Esophagus squamous epithelium (tissue), 5 donors: ENCODE measurements at regions not wholly inside any gene's neighbourhood (a gene's known extent, or its start where the extent isn't known, plus 50 kb on each side); places are given as distances from the start of the nearest gene placed in this dataset.

ENCODE experiments used
- DNase-seq: peaks from one replicate; lab custom pipeline; 2025; lab: John Stamatoyannopoulos, UW
- H3K27ac ChIP-seq, 4 donors: fragments of 200-600 bp; sonication (generic); one replicate each; pipeline ENCODE4 v1.5.1; 2016 to 2019; ENCODE audit warnings: mild to moderate bottlenecking in 1 of 4
- H3K27me3 ChIP-seq, 4 donors: fragments of 200-600 bp; sonication (generic); 1 replicate in 3 of 4; 2 replicates in 1 of 4; pipeline versions ENCODE4 v1.5.1 to v1.6.0; 2017 to 2021; ENCODE audit warnings: antibody characterized with exemption in 1 of 4
- H3K36me3 ChIP-seq, 3 donors: fragments of 200-600 bp; sonication (generic); one replicate each; pipeline ENCODE4 v1.5.1; 2016 to 2019
- H3K4me1 ChIP-seq, 3 donors: fragments of 200-600 bp; sonication (generic); one replicate each; pipeline ENCODE4 v1.5.1; 2017 to 2019
- H3K4me3 ChIP-seq, 4 donors: fragments of 200-600 bp; sonication (generic); 1 replicate in 3 of 4; 2 replicates in 1 of 4; pipeline ENCODE4 v1.5.1; 2016 to 2019; ENCODE audit warnings: mild to moderate bottlenecking in 2 of 4, moderate library complexity in 1 of 4
- H3K9me3 ChIP-seq, 3 donors: fragments of 200-600 bp; sonication (generic); one replicate each; pipeline ENCODE4 v1.5.1; 2016 to 2019
- POLR2A ChIP-seq, 4 donors: fragments of 450-650 bp; IDR thresholded peaks; one replicate each; pipeline ENCODE4 v1.6.1; 2017; ENCODE audit warnings: antibody characterized with exemption in 4 of 4, mild to moderate bottlenecking in 4 of 4, moderate library complexity in 3 of 4
- WGBS, 2 donors: methylation state at CpG; one replicate each; pipeline ENCODE4 v1.1.5; 2018; 5-methylcytosine and 5-hydroxymethylcytosine counted together
- intact Hi-C: fragments of 100-400 bp; cut with DNase I; formaldehyde crosslinking; loops from one replicate; pipeline ENCODE4 v1.15.0; 2022
- TF ChIP-seq, protein P1 (sequence below), 6 experiments: fragments of 450-650 bp in 4 of 6; fragments of 200-600 bp in 2 of 6; sonication (generic) in 2 of 6; IDR thresholded peaks; one replicate each; pipeline ENCODE4 v1.5.1; 2016 to 2019; ENCODE audit warnings: antibody characterized with exemption in 6 of 6, mild to moderate bottlenecking in 4 of 6, moderate library complexity in 4 of 6
- donor health status: DM: yes; HTN: yes; CAD: no.

DNA sequence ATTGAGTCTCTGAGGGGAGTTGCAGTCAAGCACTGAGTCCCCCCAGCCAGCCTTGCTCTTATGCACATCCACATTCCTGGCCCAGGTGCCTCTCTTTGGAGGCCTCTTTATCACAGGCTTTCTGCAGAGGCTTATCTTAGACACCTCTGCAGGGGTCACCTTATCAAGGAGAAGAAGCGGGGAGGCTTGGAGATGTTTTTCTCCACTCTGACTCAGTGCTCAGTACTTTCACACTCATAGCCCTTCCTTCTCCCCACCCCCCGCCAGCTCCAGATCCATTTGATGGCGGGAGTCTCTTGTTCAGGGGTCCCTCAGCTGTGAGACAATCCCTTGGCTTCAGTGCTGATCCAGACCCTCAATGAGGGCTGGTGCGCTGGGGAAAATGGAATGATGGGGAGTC is 132.1 kb upstream of the TSHZ2 start:
- H3K36me3 ChIP-seq, result no peaks in the 10 kb centered on the region
- H3K4me3 ChIP-seq, result no peak overlapping the region
- 90 to 91% methylated on average over 3 to 4 of the region's 4 CpGs for WGBS, 2 donors
- H3K27ac ChIP-seq, result no peak overlapping the region
- intact Hi-C loops, result no loop called here
- no peaks in the 10 kb centered on the region for H3K27me3 ChIP-seq
- no peak for DNase-seq
- no peak for TF ChIP-seq POLR2A (IDR thresholded peaks at IDR 0.05)
- TF ChIP-seq, protein P1, sequence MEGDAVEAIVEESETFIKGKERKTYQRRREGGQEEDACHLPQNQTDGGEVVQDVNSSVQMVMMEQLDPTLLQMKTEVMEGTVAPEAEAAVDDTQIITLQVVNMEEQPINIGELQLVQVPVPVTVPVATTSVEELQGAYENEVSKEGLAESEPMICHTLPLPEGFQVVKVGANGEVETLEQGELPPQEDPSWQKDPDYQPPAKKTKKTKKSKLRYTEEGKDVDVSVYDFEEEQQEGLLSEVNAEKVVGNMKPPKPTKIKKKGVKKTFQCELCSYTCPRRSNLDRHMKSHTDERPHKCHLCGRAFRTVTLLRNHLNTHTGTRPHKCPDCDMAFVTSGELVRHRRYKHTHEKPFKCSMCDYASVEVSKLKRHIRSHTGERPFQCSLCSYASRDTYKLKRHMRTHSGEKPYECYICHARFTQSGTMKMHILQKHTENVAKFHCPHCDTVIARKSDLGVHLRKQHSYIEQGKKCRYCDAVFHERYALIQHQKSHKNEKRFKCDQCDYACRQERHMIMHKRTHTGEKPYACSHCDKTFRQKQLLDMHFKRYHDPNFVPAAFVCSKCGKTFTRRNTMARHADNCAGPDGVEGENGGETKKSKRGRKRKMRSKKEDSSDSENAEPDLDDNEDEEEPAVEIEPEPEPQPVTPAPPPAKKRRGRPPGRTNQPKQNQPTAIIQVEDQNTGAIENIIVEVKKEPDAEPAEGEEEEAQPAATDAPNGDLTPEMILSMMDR (IDR thresholded peaks at IDR 0.05), result no peak
- H3K9me3 ChIP-seq, result no peaks in the 10 kb centered on the region
- no peaks in the 10 kb centered on the region for H3K4me1 ChIP-seq

DNA sequence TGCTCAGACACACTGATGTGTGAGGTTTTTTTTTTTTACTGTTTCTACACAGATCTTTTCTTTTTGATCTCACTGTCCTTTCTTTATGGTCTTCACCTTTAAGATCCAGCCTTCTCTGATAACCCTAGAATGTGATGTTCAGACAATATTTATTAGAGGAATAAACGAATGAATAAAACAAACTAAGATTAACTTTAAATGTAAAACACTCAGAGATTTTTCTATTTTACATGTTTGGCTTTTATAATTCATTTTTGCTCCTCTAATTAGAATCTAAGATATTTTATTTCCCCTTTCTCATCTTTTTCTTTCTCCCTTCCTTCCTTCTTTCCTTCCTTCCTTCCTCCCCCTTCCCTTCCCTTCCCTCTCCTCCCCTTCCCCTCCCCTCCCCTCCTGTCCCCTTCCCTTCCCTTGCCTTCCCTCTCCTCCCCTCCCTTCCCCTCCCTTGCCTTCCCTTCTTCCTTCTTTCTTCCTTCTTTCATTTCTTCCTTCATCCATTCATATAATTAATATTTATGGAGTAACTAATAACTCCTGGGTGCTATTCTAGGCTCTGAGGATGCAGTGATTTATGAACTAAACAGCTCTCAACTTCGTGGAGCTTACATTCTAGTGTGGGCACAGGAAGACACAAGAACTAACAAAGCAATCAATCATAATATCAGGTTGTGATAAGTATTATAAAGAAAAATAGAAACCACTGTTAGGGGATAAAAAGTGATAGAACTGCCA is 133.5 kb upstream of the TSHZ2 start:
- no peak for DNase-seq
- TF ChIP-seq POLR2A (IDR thresholded peaks at IDR 0.05), result no peak
- TF ChIP-seq, protein P1 (IDR thresholded peaks at IDR 0.05), result no peak
- no peaks in the 10 kb centered on the region for H3K9me3 ChIP-seq
- no peaks in the 10 kb centered on the region for H3K4me1 ChIP-seq
- no peak overlapping the region for H3K4me3 ChIP-seq
- H3K27ac ChIP-seq, result no peak overlapping the region
- intact Hi-C loops, result no loop called here
- no peaks in the 10 kb centered on the region for H3K36me3 ChIP-seq
- WGBS, 2 donors, result 45 to 69% methylated on average over 2 of the region's 2 CpGs
- H3K27me3 ChIP-seq, result no peaks in the 10 kb centered on the region

DNA sequence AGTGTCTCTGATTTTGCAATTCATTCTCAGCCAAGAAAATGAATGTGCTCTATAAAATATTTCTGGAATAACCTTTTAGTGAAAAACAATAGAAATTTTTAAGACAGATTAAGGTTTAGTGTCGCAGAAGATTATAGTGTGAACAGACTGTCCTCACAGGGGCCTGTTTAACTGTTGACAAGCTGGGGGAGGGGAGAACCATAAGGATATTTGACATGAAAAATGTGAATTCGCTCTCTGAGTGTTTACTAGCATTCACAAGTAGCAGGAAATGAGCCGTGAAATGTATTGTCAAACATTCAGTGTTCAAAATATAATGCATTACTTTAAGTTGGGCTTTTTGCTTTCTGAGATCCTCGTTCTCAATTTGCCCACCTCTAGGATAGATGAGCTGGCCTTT is 134.8 kb upstream of the TSHZ2 start:
- H3K36me3 ChIP-seq, result no peaks in the 10 kb centered on the region
- TF ChIP-seq, protein P1 (IDR thresholded peaks at IDR 0.05), result no peak
- no peak for TF ChIP-seq POLR2A (IDR thresholded peaks at IDR 0.05)
- H3K27me3 ChIP-seq, result no peaks in the 10 kb centered on the region
- no peaks in the 10 kb centered on the region for H3K4me1 ChIP-seq
- H3K27ac ChIP-seq, result no peak overlapping the region
- 52 to 55% methylated on average over 4 of the region's 4 CpGs for WGBS, 2 donors
- H3K4me3 ChIP-seq, result no peak overlapping the region
- H3K9me3 ChIP-seq, result no peaks in the 10 kb centered on the region
- intact Hi-C loops, result no loop called here
- no peak for DNase-seq

DNA sequence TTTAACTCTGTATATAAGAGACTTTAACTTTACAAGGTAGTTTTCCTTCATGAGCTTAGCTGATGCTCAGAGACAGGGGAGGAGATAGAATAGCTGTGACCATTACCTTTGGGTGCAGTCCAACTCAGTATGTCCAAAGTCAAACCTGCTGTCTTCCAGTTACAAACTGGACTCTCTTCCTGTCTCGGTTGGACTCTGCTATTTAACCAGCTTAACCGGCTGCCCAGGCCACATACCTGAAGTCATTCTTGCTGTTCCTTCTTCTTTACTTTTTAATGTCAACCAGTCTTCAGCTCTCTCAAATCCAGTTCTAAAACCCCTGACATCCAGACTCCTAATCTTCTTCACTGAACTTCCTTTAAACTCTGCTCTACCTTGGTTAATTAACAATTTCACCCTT is 138.3 kb upstream of the TSHZ2 start:
- Histone ChIP-seq H3K4me3 (no peak overlapping the region), H3K27ac (no peak overlapping the region), H3K4me1 (no peaks in the 10 kb centered on the region), H3K36me3 (no peaks in the 10 kb centered on the region), H3K9me3 (peaks cover 0 to 9% (median 0%) of the 10 kb centered on the region in 3 donors), H3K27me3 (peaks cover 0 to 4% (median 0%) of the 10 kb centered on the region in 4 donors)
- no peak for DNase-seq
- TF ChIP-seq POLR2A (IDR thresholded peaks at IDR 0.05), result no peak
- TF ChIP-seq, protein P1 (IDR thresholded peaks at IDR 0.05), result no peak
- intact Hi-C loops, result no loop called here
- WGBS, 2 donors, result 77 to 87% methylated on average over 2 of the region's 2 CpGs

DNA sequence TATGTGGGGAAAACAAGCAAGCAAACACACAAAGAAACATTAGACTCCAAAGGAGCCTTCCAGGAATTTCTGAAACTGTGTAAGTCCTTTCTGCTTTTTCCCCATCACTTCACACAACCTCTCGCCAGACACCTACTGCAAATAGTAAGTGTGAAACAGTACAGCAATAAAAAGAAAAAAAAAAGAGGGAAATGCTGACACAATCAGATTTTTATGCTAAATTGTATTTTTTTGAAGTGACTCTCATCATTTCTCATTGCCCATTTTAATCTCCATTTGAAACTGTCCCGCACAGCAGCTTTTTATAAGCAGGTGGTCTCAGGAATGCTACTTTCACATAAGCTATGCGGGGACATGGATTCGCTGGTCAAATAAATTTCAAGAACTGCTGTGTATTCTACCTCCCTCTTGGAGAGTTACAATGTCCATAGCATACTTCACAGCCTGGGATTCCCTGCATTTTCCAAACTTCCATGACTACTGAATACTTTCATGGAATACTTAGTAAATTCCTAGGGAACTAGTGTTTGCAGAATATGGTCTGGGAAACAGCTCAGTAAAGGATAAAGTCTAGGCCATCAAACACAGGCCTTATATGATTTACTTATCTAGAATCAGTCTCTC is 139.9 kb upstream of the TSHZ2 start:
- intact Hi-C loops, result no loop called here
- Histone ChIP-seq H3K4me1 (no peaks in the 10 kb centered on the region), H3K4me3 (no peak overlapping the region), H3K36me3 (no peaks in the 10 kb centered on the region), H3K9me3 (peaks cover 0 to 9% (median 0%) of the 10 kb centered on the region in 3 donors), H3K27me3 (peaks cover 0 to 4% (median 0%) of the 10 kb centered on the region in 4 donors), H3K27ac (no peak overlapping the region)
- TF ChIP-seq POLR2A (IDR thresholded peaks at IDR 0.05), result no peak
- TF ChIP-seq, protein P1 (IDR thresholded peaks at IDR 0.05), result no peak
- WGBS, 2 donors, result 89 to 90% methylated on average over 4 of the region's 4 CpGs
- no peak for DNase-seq
